K562 (cell line): ENCODE measurements at regions not wholly inside any gene's neighbourhood (a gene's known extent, or its start where the extent isn't known, plus 50 kb on each side); places are given as distances from the start of the nearest gene placed in this dataset.

ENCODE experiments used
- ATAC-seq: fragments of 200-7000 bp; cut with Tn5 transposase; 3 replicates; pipeline ENCODE4 v1.9.1; 2020; ENCODE audit warnings: moderate library complexity
- BruUV-seq: library from RNA; stranded (reverse); fragments of 400-500 nt; replicated peaks from 2 replicates; lab custom pipeline; 2021; lab: Mats Ljungman, UMichigan
- CTCF ChIA-PET: fragments of 300-600 bp; formaldehyde crosslinking; extraction: SDS; loops from one replicate; lab custom pipeline; 2021; ENCODE audit warnings: low intra/inter-chr PET ratio; lab: Yijun Ruan, JAX
- POLR2A ChIA-PET: fragments of 300-600, 350-650 bp; sonication (Branson Sonifier 250); formaldehyde crosslinking; extraction: SDS; loops from one replicate; lab custom pipeline; 2021; ENCODE audit warnings: antibody characterized with exemption, inconsistent platforms; lab: Yijun Ruan, JAX
- DNase-seq, 4 experiments: peaks; one replicate each; pipeline versions ENCODE4 v3.0.0 to v3.0.0-alpha.2; 2011 to 2018; ENCODE audit warnings: low spot score in 3 of 4, mixed read lengths in 3 of 4; ENCODE audit errors: extremely low read depth in 1 of 4
- FAIRE-seq: peaks from 2 replicates; lab custom pipeline; 2011; peaks lifted over from hg19 to GRCh38; lab: Jason Lieb, UNC
- H2AFZ ChIP-seq: 2 replicates; pipeline ENCODE4 v1.6.0; 2011; ENCODE audit warnings: low read depth, low read length, control low read depth, inconsistent platforms
- H3K27ac ChIP-seq: fragments of 200-600 bp; 3 replicates; pipeline ENCODE4 v1.8.0; 2011; ENCODE audit warnings: low read depth, mild to moderate bottlenecking, control low read depth, inconsistent platforms, low read length, moderate library complexity, mixed read lengths; ENCODE audit errors: extremely low read depth
- H3K27me3 ChIP-seq, 2 experiments: fragments of 300-600 bp in 1 of 2; 2 replicates in 1 of 2; 3 replicates in 1 of 2; pipeline versions ENCODE4 v1.6.0 to v1.8.0; 2011; ENCODE audit warnings: inconsistent platforms in 2 of 2, low read length in 2 of 2, mild to moderate bottlenecking in 1 of 2, mixed read lengths in 1 of 2, moderate library complexity in 1 of 2; ENCODE audit not compliant: control insufficient read depth in 2 of 2, insufficient read depth in 2 of 2
- H3K36me3 ChIP-seq: fragments of 300-600 bp; 3 replicates; pipeline ENCODE4 v1.8.0; 2011; ENCODE audit warnings: mild to moderate bottlenecking, low read length, inconsistent platforms; ENCODE audit not compliant: control insufficient read depth, insufficient read depth
- H3K4me1 ChIP-seq, 2 experiments: fragments of 200-600 bp in 1 of 2; replicated peaks in 1 of 2; 2 replicates in 1 of 2; 3 replicates in 1 of 2; pipeline versions ENCODE4 v1.5.1 to v1.8.0; 2011; ENCODE audit warnings: inconsistent platforms in 2 of 2, low read length in 2 of 2, mild to moderate bottlenecking in 1 of 2, mixed read lengths in 1 of 2, moderate library complexity in 1 of 2; ENCODE audit not compliant: control insufficient read depth in 2 of 2, insufficient read depth in 2 of 2
- H3K4me2 ChIP-seq: 2 replicates; pipeline ENCODE4 v1.6.1; 2011; ENCODE audit warnings: low read length, control low read depth, inconsistent platforms, mixed read lengths; ENCODE audit not compliant: insufficient read depth
- H3K4me3 ChIP-seq: fragments of 200-600 bp; sonication (generic), shearing (Covaris generic); 2 replicates; pipeline ENCODE4 v1.5.1; 2016; ENCODE audit warnings: control low read depth, inconsistent platforms
- H3K79me2 ChIP-seq: fragments of 200-600 bp; 3 replicates; pipeline ENCODE4 v1.8.0; 2011; ENCODE audit warnings: low read length, inconsistent platforms; ENCODE audit not compliant: control insufficient read depth, insufficient read depth
- H3K9ac ChIP-seq, 2 experiments: 2 replicates each; pipeline versions ENCODE4 v1.6.0 to v1.6.1; 2011; ENCODE audit warnings: low read depth in 2 of 2, low read length in 2 of 2, control low read depth in 1 of 2, inconsistent platforms in 1 of 2, mild to moderate bottlenecking in 1 of 2, mixed read lengths in 1 of 2; ENCODE audit not compliant: insufficient read depth in 1 of 2
- H3K9me1 ChIP-seq: one replicate; pipeline ENCODE4 v1.6.0; 2011; ENCODE audit warnings: inconsistent platforms, mild to moderate bottlenecking, low read length, moderate library complexity; ENCODE audit not compliant: control insufficient read depth, insufficient read depth
- H3K9me3 ChIP-seq: replicated peaks from 2 replicates; pipeline ENCODE4 v1.5.1; 2011; ENCODE audit warnings: low read depth, low read length, inconsistent platforms; ENCODE audit not compliant: control insufficient read depth, insufficient read depth
- H4K20me1 ChIP-seq: replicated peaks from 2 replicates; pipeline ENCODE4 v1.6.1; 2011; ENCODE audit warnings: low read length, inconsistent platforms, mixed read lengths; ENCODE audit not compliant: control insufficient read depth, insufficient read depth
- CEBPB ChIP-seq: fragments of 450-650 bp; IDR thresholded peaks from 2 replicates; pipeline ENCODE4 v1.6.1; 2016; ENCODE audit warnings: missing genetic modification characterization, missing compliant biosample characterization
- CEBPZ ChIP-seq: fragments of 150-350 bp; IDR thresholded peaks from 2 replicates; pipeline ENCODE4 v1.6.1; 2014; ENCODE audit warnings: low read depth, mild to moderate bottlenecking, low read length, borderline replicate concordance
- EP300 ChIP-seq: IDR thresholded peaks from 2 replicates; pipeline ENCODE4 v1.6.1; 2012; ENCODE audit warnings: low read length, improper control_type of control experiment
- EWSR1 ChIP-seq: fragments of 450-650 bp; IDR thresholded peaks from 2 replicates; pipeline ENCODE4 v1.6.1; 2018; ENCODE audit warnings: borderline replicate concordance, mild to moderate bottlenecking, low read depth, moderate library complexity; ENCODE audit not compliant: partially characterized antibody
- FIP1L1 ChIP-seq: fragments of 200-400 bp; formaldehyde crosslinking; IDR thresholded peaks from 2 replicates; pipeline ENCODE4 v1.6.1; 2018; ENCODE audit warnings: mild to moderate bottlenecking, low read depth, low read length; ENCODE audit not compliant: poor library complexity, severe bottlenecking
- HDAC1 ChIP-seq, 2 experiments: fragments of 450-650 bp; IDR thresholded peaks; 2 replicates each; pipeline ENCODE4 v1.6.1; 2016 to 2017; ENCODE audit warnings: inconsistent platforms in 1 of 2, mild to moderate bottlenecking in 1 of 2, moderate library complexity in 1 of 2
- KDM1A ChIP-seq, 2 experiments: fragments of 450-650 bp; IDR thresholded peaks; 2 replicates each; pipeline ENCODE4 v1.6.1; 2016; ENCODE audit warnings: mild to moderate bottlenecking in 2 of 2
- MECOM ChIP-seq: fragments of 250-450 bp; sonication (Bioruptor Pico); IDR thresholded peaks from 2 replicates; pipeline ENCODE4 v1.8.0; 2022; ENCODE audit warnings: inconsistent platforms
- MYC ChIP-seq, 2 experiments: fragments of 250-450 bp in 1 of 2; sonication (Bioruptor Pico) in 1 of 2; IDR thresholded peaks; 2 replicates each; pipeline versions ENCODE4 v1.5.1 to v1.6.1; 2012 to 2021; ENCODE audit warnings: low read depth in 2 of 2, borderline replicate concordance in 1 of 2, improper control_type of control experiment in 1 of 2, low read length in 1 of 2, mild to moderate bottlenecking in 1 of 2, moderate library complexity in 1 of 2
- MYNN ChIP-seq, 2 experiments: sonication (generic); formaldehyde crosslinking in 1 of 2; IDR thresholded peaks; 2 replicates each; pipeline versions ENCODE4 v1.5.0 to v1.6.1; 2016 to 2020; ENCODE audit warnings: antibody characterized with exemption in 1 of 2, missing genetic modification reagents in 1 of 2
- NFE2 ChIP-seq: IDR thresholded peaks from 2 replicates; pipeline ENCODE4 v1.6.1; 2014; ENCODE audit warnings: antibody characterized with exemption, low read depth
- PBX2 ChIP-seq, 2 experiments: IDR thresholded peaks in 1 of 2; conservative IDR thresholded peaks in 1 of 2; 2 replicates each; pipeline ENCODE4 v1.6.1; 2016; ENCODE audit warnings: low read depth in 2 of 2, mild to moderate bottlenecking in 1 of 2, missing compliant biosample characterization in 1 of 2, missing genetic modification characterization in 1 of 2, moderate library complexity in 1 of 2
- PPARD ChIP-seq: fragments of 250-450 bp; sonication (Bioruptor Pico); IDR thresholded peaks from 2 replicates; pipeline ENCODE4 v1.8.0; 2022; ENCODE audit warnings: inconsistent platforms, mild to moderate bottlenecking, moderate library complexity
- ZNF764 ChIP-seq: fragments of 250-450 bp; sonication (Bioruptor Pico); IDR thresholded peaks from 2 replicates; pipeline ENCODE4 v1.4.0; 2020; ENCODE audit warnings: low read depth, mild to moderate bottlenecking, moderate library complexity
- WGBS: fragments of 100-300 bp; shearing (Covaris generic); methylation state at CpG from one replicate; pipeline ENCODE4 v1.1.6; 2016; ENCODE audit warnings: low coverage, mixed read lengths; ENCODE audit not compliant: insufficient coverage; ENCODE audit errors: missing lambda C conversion rate; 5-methylcytosine and 5-hydroxymethylcytosine counted together
- in situ Hi-C: fragments of 300-500 bp; cut with MboI; formaldehyde crosslinking; loops from 4 replicates; pipeline ENCODE4 v1.15.0; 2018; ENCODE audit warnings: inconsistent platforms, mixed read lengths
- intact Hi-C: fragments of 100-400 bp; cut with micrococcal nuclease; formaldehyde crosslinking; loops from 2 replicates; pipeline ENCODE4 v1.14.2; 2022

- no peak overlapping the region for H3K9ac ChIP-seq
- H3K4me1 ChIP-seq, result no peaks in the 10 kb centered on the region
- no peak overlapping the region for H2AFZ ChIP-seq
- no peak for FAIRE-seq
- H3K27me3 ChIP-seq, result no peaks in the 10 kb centered on the region
- no peak for DNase-seq
- no TSS peak for BruUV-seq
- 0% methylated on average over 2 of the region's 2 CpGs for WGBS
- no peak overlapping the region for H3K27ac ChIP-seq
- H3K9me3 ChIP-seq, result no peaks in the 10 kb centered on the region; the same call in 1 of the 2 replicates
- intact Hi-C loops (no loop called here), in situ Hi-C loops (no loop called here)
- no peak for ATAC-seq
- no peak overlapping the region for H3K4me2 ChIP-seq
- H4K20me1 ChIP-seq, result no peaks in the 10 kb centered on the region
- no peaks in the 10 kb centered on the region for H3K9me1 ChIP-seq
- no peak overlapping the region for H3K4me3 ChIP-seq
- no peaks in the 10 kb centered on the region for H3K79me2 ChIP-seq
- H3K36me3 ChIP-seq, result no peaks in the 10 kb centered on the region
- ChIA-PET POLR2A (no interaction called here), CTCF (no interaction called here)
- no peak for TF ChIP-seq CEBPB (tag)
- TF ChIP-seq MECOM (CRISPR knock-in tag), result no peak
- no peak for TF ChIP-seq EP300
- TF ChIP-seq MYC (IDR thresholded peaks at IDR 0.05; ENCODE audit: low read depth, low read length), result no peak
- no peak for TF ChIP-seq MYC (CRISPR knock-in tag; IDR thresholded peaks at IDR 0.05; ENCODE audit: borderline replicate concordance, low read depth)
- TF ChIP-seq KDM1A (IDR thresholded peaks at IDR 0.05), result no peak
- no peak for TF ChIP-seq NFE2
- TF ChIP-seq MYNN (IDR thresholded peaks at IDR 0.05), result no peak
- TF ChIP-seq MYNN (CRISPR knock-in tag; IDR thresholded peaks at IDR 0.05), result no peak
- no peak for TF ChIP-seq CEBPZ
- no peak for TF ChIP-seq FIP1L1
- no peak for TF ChIP-seq HDAC1 (IDR thresholded peaks at IDR 0.05)
- no peak for TF ChIP-seq PBX2 (CRISPR knock-in tag; IDR thresholded peaks at IDR 0.05; ENCODE audit: low read depth)
- no peak for TF ChIP-seq PBX2 (tag; conservative IDR thresholded peaks at IDR 0.05; ENCODE audit: low read depth)
- TF ChIP-seq PPARD (CRISPR knock-in tag), result no peak
- TF ChIP-seq ZNF764, result no peak
- TF ChIP-seq EWSR1, result no peak
Measured at GRCh38 chr2:103991591-103991990, 862.3 kb upstream of the POU3F3 start.
